ENCODE measurements at regions not wholly inside any gene's neighbourhood (a gene's known extent, or its start where the extent isn't known, plus 50 kb on each side); places are given as distances from the start of the nearest gene placed in this dataset.

GRCh38 chr2:128770143-128771085 lies 451.7 kb upstream of the HS6ST1 start:
- no peak for DNase-seq

- no peak for DNase-seq
These were observed 452.7 kb upstream of the HS6ST1 start for GRCh38 chr2:128771401-128771800.

- no peak for DNase-seq
These were observed 454.0 kb upstream of the HS6ST1 start for GRCh38 chr2:128772671-128773070.

- no peak for DNase-seq
These were observed 455.1 kb upstream of the HS6ST1 start for GRCh38 chr2:128773641-128774319.

- no peak for DNase-seq
These were observed 455.9 kb upstream of the HS6ST1 start for GRCh38 chr2:128774320-128775216.

GRCh38 chr2:128775217-128775913 lies 456.7 kb upstream of the HS6ST1 start:
- DNase-seq: no peak

- no peak for DNase-seq
These were observed 457.2 kb upstream of the HS6ST1 start for GRCh38 chr2:128775914-128776285.

GRCh38 chr2:128776461-128777195 lies 458.0 kb upstream of the HS6ST1 start:
- DNase-seq: no peak

- DNase-seq: no peak
These were observed 458.7 kb upstream of the HS6ST1 start for GRCh38 chr2:128777196-128778035.

- DNase-seq: no peak
These were observed 460.2 kb upstream of the HS6ST1 start for GRCh38 chr2:128778843-128779242.

- DNase-seq: no peak
These were observed 460.8 kb upstream of the HS6ST1 start for GRCh38 chr2:128779301-128780095.

GRCh38 chr2:128780434-128781080 lies 461.9 kb upstream of the HS6ST1 start:
- DNase-seq: no peak

GRCh38 chr2:128781166-128781565 lies 462.5 kb upstream of the HS6ST1 start:
- DNase-seq: no peak

GRCh38 chr2:128781585-128782385 lies 463.1 kb upstream of the HS6ST1 start:
- DNase-seq: no peak

- no peak for DNase-seq
These were observed 463.9 kb upstream of the HS6ST1 start for GRCh38 chr2:128782411-128783192.

- DNase-seq: no peak
These were observed 464.6 kb upstream of the HS6ST1 start for GRCh38 chr2:128783193-128783671.

GRCh38 chr2:128783896-128784295 lies 465.2 kb upstream of the HS6ST1 start:
- no peak for DNase-seq

All from cerebellar nuclear complex (tissue), 1 donor.